Endothelial cell of umbilical vein (primary cell): ENCODE measurements at regions not wholly inside any gene's neighbourhood (a gene's known extent, or its start where the extent isn't known, plus 50 kb on each side); places are given as distances from the start of the nearest gene placed in this dataset.
A peak's percentile ranks its signal among the peaks of the same experiment; 100 is the strongest.

Source experiments
- BruUV-seq: library from RNA; stranded (reverse); fragments of 400-500 nt; replicated peaks from 2 replicates; lab custom pipeline; 2021; lab: Mats Ljungman, UMichigan
- CTCF ChIA-PET: fragments of 300-600, 350-600 bp; sonication (Branson Sonifier 250); formaldehyde crosslinking; loops from one replicate; lab custom pipeline; 2021; ENCODE audit warnings: antibody characterized with exemption, inconsistent platforms; lab: Charles Lee
- POLR2A ChIA-PET: fragments of 300-600, 350-600 bp; sonication (Branson Sonifier 250); formaldehyde crosslinking; loops from one replicate; lab custom pipeline; 2021; ENCODE audit warnings: antibody characterized with exemption, inconsistent platforms; lab: Charles Lee
- DNase-seq: peaks from one replicate; pipeline ENCODE4 v3.0.0-alpha.2; 2011; ENCODE audit warnings: low read depth, low spot score
- FAIRE-seq: peaks from 2 replicates; lab custom pipeline; 2011; peaks lifted over from hg19 to GRCh38; lab: Jason Lieb, UNC
- H2AFZ ChIP-seq: 2 replicates; pipeline ENCODE4 v1.6.0; 2012; ENCODE audit warnings: low read depth, low read length, control low read depth, inconsistent platforms
- H3K27ac ChIP-seq: 2 replicates; pipeline ENCODE4 v1.5.1; 2011; ENCODE audit warnings: low read depth, mild to moderate bottlenecking, control low read depth, low read length, moderate library complexity; ENCODE audit not compliant: insufficient read depth
- H3K27me3 ChIP-seq, 2 experiments: 2 replicates each; pipeline versions ENCODE4 v1.6.0 to v1.6.1; 2011; ENCODE audit warnings: low read length in 2 of 2, mixed read lengths in 1 of 2; ENCODE audit not compliant: control insufficient read depth in 2 of 2, insufficient read depth in 2 of 2
- H3K36me3 ChIP-seq, 2 experiments: 2 replicates in 1 of 2; 3 replicates in 1 of 2; pipeline ENCODE4 v1.5.1; 2011; ENCODE audit warnings: low read length in 2 of 2, mild to moderate bottlenecking in 1 of 2, moderate library complexity in 1 of 2; ENCODE audit not compliant: control insufficient read depth in 2 of 2, insufficient read depth in 2 of 2; ENCODE audit errors: extremely low read depth in 1 of 2
- H3K4me1 ChIP-seq: 3 replicates; pipeline ENCODE4 v1.5.1; 2011; ENCODE audit warnings: mild to moderate bottlenecking, low read length; ENCODE audit not compliant: control insufficient read depth, insufficient read depth; ENCODE audit errors: extremely low read depth
- H3K4me2 ChIP-seq: 2 replicates; pipeline ENCODE4 v1.6.1; 2011; ENCODE audit warnings: low read length, control low read depth, mixed read lengths; ENCODE audit not compliant: insufficient read depth
- H3K4me3 ChIP-seq, 3 experiments: fragments of 200-600 bp in 1 of 3; sonication (generic), shearing (Covaris generic) in 1 of 3; replicated peaks in 1 of 3; 2 replicates each; pipeline ENCODE4 v1.5.1; 2011 to 2016; ENCODE audit warnings: control low read depth in 3 of 3, low read length in 3 of 3, mild to moderate bottlenecking in 2 of 3, inconsistent platforms in 1 of 3, low read depth in 1 of 3, moderate library complexity in 1 of 3; ENCODE audit not compliant: insufficient read depth in 1 of 3
- H3K79me2 ChIP-seq: 2 replicates; pipeline ENCODE4 v1.6.0; 2012; ENCODE audit warnings: low read length, inconsistent platforms; ENCODE audit not compliant: control insufficient read depth, insufficient read depth
- H3K9ac ChIP-seq: replicated peaks from 2 replicates; pipeline ENCODE3; 2011; ENCODE audit warnings: low read length, control low read depth; ENCODE audit not compliant: insufficient read depth; ENCODE audit errors: extremely low read depth
- H3K9me1 ChIP-seq: replicated peaks from 3 replicates; pipeline ENCODE4 v1.6.0; 2011; ENCODE audit warnings: mild to moderate bottlenecking, low read length; ENCODE audit not compliant: control insufficient read depth, insufficient read depth; ENCODE audit errors: extremely low read depth
- H3K9me3 ChIP-seq: replicated peaks from 2 replicates; pipeline ENCODE4 v1.5.1; 2012; ENCODE audit warnings: low read length, inconsistent platforms; ENCODE audit not compliant: control insufficient read depth, insufficient read depth
- H4K20me1 ChIP-seq: replicated peaks from 2 replicates; pipeline ENCODE3; 2011; ENCODE audit warnings: mild to moderate bottlenecking, low read length; ENCODE audit not compliant: control insufficient read depth, insufficient read depth; ENCODE audit errors: extremely low read depth
- CTCF ChIP-seq, 2 donors: IDR thresholded peaks; 1 replicate in 1 of 2; 2 replicates in 1 of 2; pipeline ENCODE4 v1.5.1; 2011; ENCODE audit warnings: low read length in 2 of 2, mild to moderate bottlenecking in 2 of 2, moderate library complexity in 2 of 2, control low read depth in 1 of 2, inconsistent platforms in 1 of 2, low read depth in 1 of 2; ENCODE audit not compliant: insufficient read depth in 1 of 2; ENCODE audit errors: extremely low read depth in 1 of 2
- EZH2 ChIP-seq: IDR thresholded peaks from 2 replicates; pipeline ENCODE4 v1.6.1; 2012; ENCODE audit warnings: borderline replicate concordance, low read depth, mild to moderate bottlenecking, moderate library complexity, low read length, inconsistent platforms; ENCODE audit not compliant: severe bottlenecking
- FOS ChIP-seq: IDR thresholded peaks from 2 replicates; pipeline ENCODE4 v1.6.1; 2011; ENCODE audit warnings: mild to moderate bottlenecking, low read length, moderate library complexity, borderline replicate concordance; ENCODE audit not compliant: insufficient read depth
- GATA2 ChIP-seq: IDR thresholded peaks from 2 replicates; pipeline ENCODE4 v1.7.0; 2011; ENCODE audit warnings: low read depth, mild to moderate bottlenecking, moderate library complexity, mixed read lengths, low read length; ENCODE audit not compliant: insufficient read length, insufficient read depth
- JUN ChIP-seq: IDR thresholded peaks from 2 replicates; pipeline ENCODE4 v1.6.1; 2011; ENCODE audit warnings: borderline replicate concordance, low read depth; ENCODE audit not compliant: insufficient read length, insufficient read depth
- MAX ChIP-seq: IDR thresholded peaks from 2 replicates; pipeline ENCODE4 v1.6.1; 2011; ENCODE audit not compliant: insufficient read depth, insufficient read length
- MYC ChIP-seq: IDR thresholded peaks from one replicate; pipeline ENCODE4 v1.6.1; 2011; ENCODE audit warnings: mild to moderate bottlenecking, low read depth, low read length
- POLR2A ChIP-seq: IDR thresholded peaks from 2 replicates; pipeline ENCODE4 v1.6.1; 2012; ENCODE audit warnings: low read depth, mild to moderate bottlenecking, control low read depth, low read length
- POLR2AphosphoS5 ChIP-seq: IDR thresholded peaks from 2 replicates; pipeline ENCODE4 v1.6.1; 2012; ENCODE audit warnings: low read depth, mild to moderate bottlenecking, control low read depth, low read length, moderate library complexity; ENCODE audit not compliant: insufficient read depth
- dilution Hi-C: fragments of 300-500 bp; cut with MboI; formaldehyde crosslinking; loops from one replicate; pipeline ENCODE4 v1.15.0; 2019; ENCODE audit warnings: low sequenced_read_pairs; ENCODE audit not compliant: extremely low pct_ligation_motif_present
- intact Hi-C: fragments of 100-400 bp; cut with micrococcal nuclease; formaldehyde crosslinking; loops from one replicate; pipeline ENCODE4 v1.10.0; 2022

- Histone ChIP-seq H3K4me1 (peaks cover 41% of the 10 kb centered on the region), H3K27me3 (no peaks in the 10 kb centered on the region), H3K9me1 (no peaks in the 10 kb centered on the region), H4K20me1 (no peaks in the 10 kb centered on the region), H3K27ac (no peak overlapping the region), H3K79me2 (peaks cover 57% of the 10 kb centered on the region), H3K4me3 (no peak overlapping the region), H3K4me2 (no peak overlapping the region), H3K9ac (no peak overlapping the region), H2AFZ (no peak overlapping the region), H3K9me3 (no peaks in the 10 kb centered on the region), H3K36me3 (peaks cover 0 to 2% of the 10 kb centered on the region in 2 experiments)
- POLR2A ChIA-PET: no interaction called here
- DNase-seq: peak; percentile 70
- intact Hi-C loops: loop anchor here (1.0 kb wide), 1 partner anchor 9 kb away; no protein-coding TSS in a partner anchor
- dilution Hi-C loops: no loop called here
- CTCF ChIA-PET: interaction anchor here (0.7 to 2.0 kb wide), 13 partner anchors 9 to 122 kb away, joined by 3 to 13 read pairs (median 3); no protein-coding TSS in a partner anchor
- no TSS peak for BruUV-seq
- TF ChIP-seq POLR2AphosphoS5 (peak; percentile 47), CTCF (IDR thresholded peaks at IDR 0.05; ENCODE audit: extremely low read depth in 1 of 2, insufficient read depth in 1 of 2, low read depth in 1 of 2, low read length in 2 of 2) (no peak), JUN (no peak), FOS (no peak), EZH2 (no peak), MAX (peak; percentile 11), MYC (peak; percentile 70), GATA2 (no peak), POLR2A (no peak)
- FAIRE-seq: peak; percentile 12
These were observed 59.0 kb upstream of the IPO9 start for GRCh38 chr1:201769966-201770365.
